ENCODE measurements at regions not wholly inside any gene's neighbourhood (a gene's known extent, or its start where the extent isn't known, plus 50 kb on each side); places are given as distances from the start of the nearest gene placed in this dataset.

- H3K9me3 ChIP-seq (ENCODE audit: low read depth), result no peaks in the 10 kb centered on the region
- no peaks in the 10 kb centered on the region for H3K36me3 ChIP-seq (replicated peaks; ENCODE audit: insufficient read depth, low read depth)
These were observed 212.0 kb upstream of the SSTR4 start for GRCh38 chr20:22823119-22823518.

GRCh38 chr20:22824077-22824476 lies 211.0 kb upstream of the SSTR4 start:
- H3K79me2 ChIP-seq, result no peaks in the 10 kb centered on the region
- no peak overlapping the region for H2AFZ ChIP-seq
- H3K4me2 ChIP-seq, result no peak overlapping the region
- no peak overlapping the region for H3K27ac ChIP-seq
- H3K36me3 ChIP-seq (replicated peaks; ENCODE audit: insufficient read depth, low read depth), result no peaks in the 10 kb centered on the region
- no peak for DNase-seq (ENCODE audit: low spot score)
- no peaks in the 10 kb centered on the region for H3K9me3 ChIP-seq (ENCODE audit: low read depth)
- peaks cover 28% of the 10 kb centered on the region for H3K4me1 ChIP-seq (ENCODE audit: insufficient read depth)
- no peak for TF ChIP-seq EZH2 (IDR thresholded peaks at IDR 0.05; ENCODE audit: borderline replicate concordance)
- H4K20me1 ChIP-seq (ENCODE audit: insufficient read depth, poor library complexity, severe bottlenecking), result no peaks in the 10 kb centered on the region
- no peaks in the 10 kb centered on the region for H3K9me2 ChIP-seq (replicated peaks; ENCODE audit: insufficient read depth)
- H3K4me3 ChIP-seq, result no peak overlapping the region
- no peaks in the 10 kb centered on the region for H3K27me3 ChIP-seq
- WGBS (ENCODE audit: low lambda C conversion rate, missing lambda C conversion rate), result 88% methylated on average over 3 of the region's 3 CpGs

More at GRCh38 chr20:22823119-22823518, 212.0 kb upstream of the SSTR4 start:
- 80% methylated on average over 6 of the region's 6 CpGs for WGBS (ENCODE audit: low lambda C conversion rate, missing lambda C conversion rate)
- no peaks in the 10 kb centered on the region for H4K20me1 ChIP-seq (ENCODE audit: insufficient read depth, poor library complexity, severe bottlenecking)
- H3K4me1 ChIP-seq (ENCODE audit: insufficient read depth), result peaks cover 28% of the 10 kb centered on the region
- peak overlapping the region; percentile 61 for H3K27ac ChIP-seq
- no peaks in the 10 kb centered on the region for H3K79me2 ChIP-seq
- no peak overlapping the region for H3K4me3 ChIP-seq
- H2AFZ ChIP-seq, result no peak overlapping the region
- H3K9me2 ChIP-seq (replicated peaks; ENCODE audit: insufficient read depth), result no peaks in the 10 kb centered on the region
- H3K4me2 ChIP-seq, result no peak overlapping the region
- no peak for TF ChIP-seq EZH2 (IDR thresholded peaks at IDR 0.05; ENCODE audit: borderline replicate concordance)
- TF ChIP-seq EZH2phosphoT487 (IDR thresholded peaks at IDR 0.05; ENCODE audit: low read depth, severe bottlenecking, unreplicated experiment), result no peak
- no peak for TF ChIP-seq CTCF (IDR thresholded peaks at IDR 0.05; ENCODE audit: poor library complexity)
- H3K27me3 ChIP-seq, result no peaks in the 10 kb centered on the region
- DNase-seq (ENCODE audit: low spot score), result no peak

- no peak overlapping the region for H2AFZ ChIP-seq
- TF ChIP-seq EZH2phosphoT487 (IDR thresholded peaks at IDR 0.05; ENCODE audit: low read depth, severe bottlenecking, unreplicated experiment), result no peak
- no peak for TF ChIP-seq CTCF (IDR thresholded peaks at IDR 0.05; ENCODE audit: poor library complexity)
- no peak for TF ChIP-seq EZH2 (IDR thresholded peaks at IDR 0.05; ENCODE audit: borderline replicate concordance)
- H3K79me2 ChIP-seq, result no peaks in the 10 kb centered on the region
These were observed 210.0 kb upstream of the SSTR4 start for GRCh38 chr20:22825076-22825475.

GRCh38 chr20:22825546-22825945 lies 209.6 kb upstream of the SSTR4 start:
- Histone ChIP-seq H3K9me2 (replicated peaks; ENCODE audit: insufficient read depth) (no peaks in the 10 kb centered on the region), H3K4me2 (no peak overlapping the region), H3K36me3 (replicated peaks; ENCODE audit: insufficient read depth, low read depth) (no peaks in the 10 kb centered on the region), H3K4me3 (no peak overlapping the region), H3K9me3 (ENCODE audit: low read depth) (no peaks in the 10 kb centered on the region), H3K27ac (no peak overlapping the region), H4K20me1 (ENCODE audit: insufficient read depth, poor library complexity, severe bottlenecking) (no peaks in the 10 kb centered on the region), H2AFZ (no peak overlapping the region), H3K79me2 (no peaks in the 10 kb centered on the region), H3K4me1 (ENCODE audit: insufficient read depth) (peaks cover 27% of the 10 kb centered on the region), H3K27me3 (no peaks in the 10 kb centered on the region)
- WGBS (ENCODE audit: low lambda C conversion rate, missing lambda C conversion rate), result 78% methylated on average over 4 of the region's 4 CpGs
- DNase-seq (ENCODE audit: low spot score), result no peak
- no peak for TF ChIP-seq EZH2 (IDR thresholded peaks at IDR 0.05; ENCODE audit: borderline replicate concordance)
- TF ChIP-seq EZH2phosphoT487 (IDR thresholded peaks at IDR 0.05; ENCODE audit: low read depth, severe bottlenecking, unreplicated experiment), result no peak
- TF ChIP-seq CTCF (IDR thresholded peaks at IDR 0.05; ENCODE audit: poor library complexity), result no peak

More at GRCh38 chr20:22825076-22825475, 210.0 kb upstream of the SSTR4 start:
- Histone ChIP-seq H3K4me1 (ENCODE audit: insufficient read depth) (peaks cover 28% of the 10 kb centered on the region), H3K36me3 (replicated peaks; ENCODE audit: insufficient read depth, low read depth) (no peaks in the 10 kb centered on the region), H4K20me1 (ENCODE audit: insufficient read depth, poor library complexity, severe bottlenecking) (no peaks in the 10 kb centered on the region), H3K9me2 (replicated peaks; ENCODE audit: insufficient read depth) (no peaks in the 10 kb centered on the region), H3K4me2 (no peak overlapping the region), H3K9me3 (ENCODE audit: low read depth) (no peaks in the 10 kb centered on the region), H3K27ac (no peak overlapping the region), H3K27me3 (no peaks in the 10 kb centered on the region), H3K4me3 (no peak overlapping the region)
- DNase-seq (ENCODE audit: low spot score), result no peak
- 91% methylated on average over 3 of the region's 3 CpGs for WGBS (ENCODE audit: low lambda C conversion rate, missing lambda C conversion rate)

All from hepatocyte (in vitro differentiated cells).